Pons (tissue), 1 donor: ENCODE measurements at regions not wholly inside any gene's neighbourhood (a gene's known extent, or its start where the extent isn't known, plus 50 kb on each side); places are given as distances from the start of the nearest gene placed in this dataset.

Experiments
- DNase-seq: peaks from one replicate; pipeline ENCODE4 v3.0.0-alpha.2; 2016; ENCODE audit warnings: low spot score

GRCh38 chr12:45549337-45549902, 180.1 kb upstream of the ARID2 start:
- DNase-seq, result no peak

GRCh38 chr12:45553204-45553603, 176.3 kb upstream of the ARID2 start:
- no peak for DNase-seq

- peak; percentile 57 for DNase-seq
Observed at GRCh38 chr12:45557016-45557415, 172.5 kb upstream of the ARID2 start.

DNA sequence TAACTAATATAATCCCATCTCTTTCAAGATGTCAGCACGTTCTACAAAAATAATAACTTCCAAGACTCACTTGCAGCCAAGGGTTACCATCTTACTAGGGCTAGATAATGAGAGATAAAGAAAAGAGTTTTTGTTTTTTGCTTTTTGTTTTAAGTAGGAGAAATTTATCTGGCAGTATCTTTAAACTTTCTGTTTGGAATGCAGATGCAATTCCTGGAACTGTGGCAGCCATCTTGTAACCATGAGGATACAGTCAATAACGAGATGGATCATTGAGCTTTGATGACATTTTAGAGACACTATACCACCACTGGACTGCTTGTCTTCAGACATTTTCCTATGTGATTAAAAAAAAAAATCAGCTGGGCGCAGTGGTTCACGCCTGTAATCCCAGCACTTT, 171.2 kb upstream of the ARID2 start:
- no peak for DNase-seq

DNA sequence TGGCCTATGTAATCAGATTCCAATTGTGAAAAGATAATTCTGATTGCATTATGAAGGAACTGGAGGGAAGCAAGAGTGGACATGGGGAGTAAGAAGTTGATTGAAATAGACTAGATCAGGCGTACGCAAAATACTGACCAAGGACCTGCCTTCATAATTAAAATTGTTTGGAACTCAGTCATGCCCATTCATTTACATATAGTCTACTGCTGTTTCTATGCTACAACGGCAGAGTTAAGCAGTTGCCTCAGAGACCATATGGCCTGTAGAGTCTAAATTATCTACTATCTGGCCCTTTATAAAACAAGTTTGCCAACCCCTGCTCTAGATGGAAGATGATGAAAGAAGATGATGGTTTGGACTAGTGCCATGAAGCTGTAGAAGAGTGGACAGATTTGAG, 170.0 kb upstream of the ARID2 start:
- no peak for DNase-seq

GRCh38 chr12:45560689-45561088, 168.8 kb upstream of the ARID2 start:
- no peak for DNase-seq

DNA sequence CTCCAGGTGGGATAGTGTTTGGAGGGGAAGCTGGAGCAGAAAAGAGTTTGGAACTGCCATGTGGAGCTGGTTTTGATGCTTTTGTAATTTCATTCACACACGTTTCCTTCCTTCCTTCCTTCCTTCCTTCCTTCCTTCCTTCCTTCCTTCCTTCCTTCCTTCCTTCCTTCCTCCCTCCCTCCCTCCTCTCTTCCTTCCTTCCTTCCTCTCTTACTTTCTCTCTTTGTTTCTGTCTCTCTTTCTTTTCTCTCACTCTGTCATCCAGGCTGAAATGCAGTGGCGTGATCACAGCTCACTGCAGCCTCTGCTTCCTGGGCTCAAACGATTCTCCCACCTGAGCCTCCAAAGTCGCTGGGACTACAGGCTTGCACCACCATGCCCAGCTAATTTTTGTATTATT, 168.0 kb upstream of the ARID2 start:
- no peak for DNase-seq

GRCh38 chr12:45565590-45565989, 163.9 kb upstream of the ARID2 start:
- no peak for DNase-seq

- no peak for DNase-seq
Observed at GRCh38 chr12:45566257-45566656, 163.2 kb upstream of the ARID2 start.

- no peak for DNase-seq
Observed at GRCh38 chr12:45568808-45569207, 160.7 kb upstream of the ARID2 start.

DNA sequence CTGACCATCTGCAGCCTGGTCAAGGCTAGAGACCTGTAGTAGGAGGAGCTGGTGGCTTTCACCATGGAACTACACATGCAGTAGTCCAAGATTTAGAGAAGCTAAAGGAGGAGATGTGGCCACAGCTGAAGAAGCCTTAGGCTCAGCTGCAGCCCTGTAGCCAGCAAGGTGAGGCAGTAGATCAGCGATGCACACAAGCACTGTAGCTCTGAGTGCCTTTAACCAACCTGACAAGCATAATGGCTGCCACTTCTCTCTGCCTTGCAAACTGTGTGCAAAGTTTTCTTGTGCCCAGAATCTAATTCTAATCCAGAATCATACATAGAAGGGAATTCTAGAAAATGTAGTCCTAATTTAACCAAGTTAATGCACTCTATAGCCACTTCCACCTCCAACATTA, 159.0 kb upstream of the ARID2 start:
- no peak for DNase-seq

DNA sequence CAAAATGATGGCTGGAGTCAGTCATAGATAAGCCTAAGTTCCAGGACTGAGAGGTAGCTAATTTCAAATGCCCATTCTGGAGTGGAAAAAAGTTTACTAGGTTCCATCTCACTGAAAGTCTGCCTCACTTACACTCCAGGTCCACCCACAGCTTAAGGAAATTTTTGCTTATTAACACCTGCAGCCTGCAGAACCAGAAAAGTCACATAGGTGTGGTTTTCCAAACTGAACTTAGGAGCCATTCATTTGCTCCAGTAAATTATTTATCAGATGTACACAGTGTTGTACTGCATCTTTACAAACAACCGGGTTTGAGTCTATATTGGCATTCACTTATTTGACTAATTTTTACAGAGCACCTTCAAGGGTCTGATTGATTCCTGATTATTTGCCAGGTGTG, 157.4 kb upstream of the ARID2 start:
- DNase-seq, result no peak

- peak; percentile 20 for DNase-seq
Observed at GRCh38 chr12:45575417-45575816, 154.1 kb upstream of the ARID2 start.

DNA sequence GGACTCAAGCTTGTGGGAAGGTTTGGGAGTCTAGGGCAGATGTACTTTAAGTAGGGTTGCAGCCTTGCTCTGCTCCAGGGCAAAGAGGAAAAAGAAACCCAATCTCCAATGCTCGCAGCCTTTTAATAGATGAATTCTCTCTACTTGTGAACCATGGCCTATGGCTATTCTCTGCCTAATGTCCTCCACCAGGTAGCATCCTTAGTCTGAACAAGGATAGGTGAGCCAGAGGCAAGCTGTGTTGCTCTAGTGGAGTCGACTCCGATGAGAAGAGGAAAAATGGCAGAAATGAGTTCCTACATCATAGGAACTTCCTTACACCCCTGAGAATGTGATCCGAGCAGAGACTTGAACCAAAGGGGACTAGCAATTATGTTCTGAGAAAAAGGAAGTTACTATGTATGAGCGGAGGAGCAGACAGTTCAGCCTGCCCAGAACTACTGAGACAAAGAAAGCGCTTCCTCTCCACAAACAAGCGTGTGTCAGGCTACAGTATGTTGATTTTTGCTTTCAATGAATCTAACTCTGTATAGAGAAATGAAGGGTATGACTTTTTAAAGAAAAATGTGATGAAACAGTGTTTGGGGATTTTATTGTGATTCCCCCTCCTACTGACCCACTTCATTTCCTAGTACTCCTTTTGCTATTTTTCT, 153.6 kb upstream of the ARID2 start:
- DNase-seq, result peak; percentile 51

DNA sequence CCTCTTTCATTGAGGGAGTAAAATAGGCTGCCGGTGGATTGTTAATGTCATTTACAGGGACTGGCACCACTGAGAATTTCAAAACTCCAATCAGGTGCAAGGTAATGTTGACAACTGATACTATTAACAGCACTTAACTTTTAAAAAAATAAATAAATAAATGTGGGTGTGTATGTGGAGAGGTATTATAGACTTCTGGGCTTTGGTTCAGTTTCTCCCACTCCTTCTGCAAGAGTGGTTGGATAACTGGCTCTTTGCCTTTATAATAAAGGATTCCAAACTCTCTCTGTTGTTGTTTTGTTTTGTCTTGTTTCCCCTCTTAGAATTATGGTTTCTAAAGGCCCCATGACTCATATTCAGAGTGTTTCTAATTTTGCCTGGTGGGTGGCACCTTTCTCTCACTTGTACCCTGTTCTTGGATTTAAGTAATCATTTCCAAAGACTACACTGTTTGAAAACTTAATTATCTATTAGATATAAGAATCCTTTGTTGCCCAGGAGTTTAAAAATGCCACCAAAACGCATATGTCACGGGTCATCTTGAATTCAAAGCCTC, 151.6 kb upstream of the ARID2 start:
- no peak for DNase-seq

DNA sequence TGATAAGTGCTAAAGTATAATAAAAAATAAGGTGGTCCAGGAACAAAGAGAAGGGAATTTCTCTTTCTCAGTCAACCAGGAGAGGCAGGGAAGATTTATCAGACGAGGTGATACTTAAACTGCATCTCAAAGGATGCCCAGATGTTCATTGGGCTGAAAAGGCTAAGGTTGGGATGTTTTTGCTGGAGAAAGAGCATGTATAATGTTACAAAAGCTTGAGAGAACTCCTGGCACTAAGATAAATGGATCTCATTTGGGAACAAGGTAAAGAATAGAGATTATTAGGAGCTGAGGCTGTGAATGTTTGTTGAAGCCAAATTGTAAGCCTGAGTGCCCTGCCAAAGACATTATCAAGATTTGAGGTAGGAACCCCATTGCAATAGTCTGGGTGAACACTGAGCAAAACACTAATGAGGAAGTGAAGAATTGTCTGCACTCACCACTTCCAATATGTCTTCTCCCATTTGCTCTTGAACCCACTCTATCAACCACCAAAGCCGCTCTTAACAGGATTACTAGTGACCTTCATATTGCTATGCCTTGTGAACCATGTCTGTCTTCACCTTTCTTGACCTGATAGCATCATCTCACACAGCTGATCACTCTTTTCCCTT, 149.0 kb upstream of the ARID2 start:
- DNase-seq, result no peak

- no peak for DNase-seq
Observed at GRCh38 chr12:45581112-45581511, 148.4 kb upstream of the ARID2 start.

DNA sequence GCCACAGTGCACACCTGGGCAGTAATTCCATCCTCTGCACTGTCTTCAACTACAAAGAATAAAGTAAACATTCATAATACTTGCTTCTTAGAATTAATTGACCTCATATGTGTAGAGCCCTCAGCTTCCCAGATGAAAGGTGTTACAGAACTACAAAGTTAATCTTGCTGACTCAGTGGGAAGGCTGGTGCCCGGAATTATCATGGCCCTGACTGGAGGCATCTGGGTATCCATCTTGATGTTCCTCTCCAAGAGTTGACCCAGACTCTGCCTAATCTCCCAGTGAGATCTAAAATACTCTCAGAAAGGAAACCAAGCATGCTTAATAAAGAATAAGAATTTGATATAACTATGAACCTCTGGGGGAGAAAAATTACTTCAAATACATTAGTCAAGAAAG, 147.0 kb upstream of the ARID2 start:
- no peak for DNase-seq

GRCh38 chr12:45582986-45583659, 146.4 kb upstream of the ARID2 start:
- DNase-seq, result no peak

GRCh38 chr12:45584336-45584735, 145.2 kb upstream of the ARID2 start:
- no peak for DNase-seq

DNA sequence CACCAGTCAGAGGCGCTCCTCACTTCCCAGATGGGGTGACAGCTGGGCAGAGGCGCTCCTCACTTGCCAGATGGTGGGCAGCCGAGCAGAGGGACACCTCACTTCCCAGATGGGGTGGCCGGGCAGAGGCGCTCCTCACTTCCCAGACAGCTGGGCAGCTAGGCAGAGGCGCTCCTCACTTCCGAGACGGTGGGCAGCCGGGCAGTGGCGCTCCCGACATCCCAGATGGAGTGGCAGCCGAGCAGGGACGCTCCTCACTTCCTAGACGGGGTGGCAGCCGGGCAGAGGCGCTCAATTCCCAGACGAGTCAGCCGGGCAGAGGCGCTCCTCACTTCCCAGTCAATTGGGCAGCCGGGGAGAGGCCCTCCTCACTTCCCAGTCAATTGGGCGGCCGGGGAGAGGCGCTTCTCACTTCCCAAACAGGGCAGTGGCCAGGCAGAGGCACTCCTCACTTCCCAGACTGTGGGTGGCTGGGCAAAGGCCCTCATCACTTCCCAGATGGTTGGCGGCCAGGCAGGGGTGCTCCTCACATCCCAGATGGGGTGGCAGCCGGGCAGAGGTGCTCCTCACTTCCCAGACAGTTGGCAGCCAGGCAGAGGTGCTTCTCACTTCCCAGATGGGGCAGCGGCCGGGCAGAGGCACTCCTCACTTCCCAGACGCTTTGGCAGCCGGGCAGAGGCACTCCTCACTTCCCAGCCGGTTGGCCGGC, 143.8 kb upstream of the ARID2 start:
- DNase-seq, result no peak

GRCh38 chr12:45586486-45586885, 143.0 kb upstream of the ARID2 start:
- DNase-seq, result no peak
